ENCODE measurements at regions not wholly inside any gene's neighbourhood (a gene's known extent, or its start where the extent isn't known, plus 50 kb on each side); places are given as distances from the start of the nearest gene placed in this dataset.

- Histone ChIP-seq H3K4me1 (peaks cover 28% of the 10 kb centered on the region), H3K4me3 (no peak overlapping the region), H3K9me3 (no peaks in the 10 kb centered on the region), H3K27me3 (ENCODE audit: insufficient read depth in 3 of 3, low read length in 2 of 3) (no peaks in the 10 kb centered on the region), H3K36me3 (ENCODE audit: insufficient read depth in 1 of 2, low read depth in 1 of 2) (no peaks in the 10 kb centered on the region), H3K27ac (peak overlapping the region; percentile 81)
- WGBS, 3 donors = 26 to 49% (median 30%) methylated on average over 9 of the region's 9 CpGs
- ATAC-seq (peak; percentile 95 to 98 (median 96)), DNase-seq (peak; percentile 73 to 90)
- intact Hi-C loops (cut with DNase I) = loop anchor here in 1 of 2 donors (2.0 kb wide), 1 partner anchor 94 kb away; no protein-coding TSS in a partner anchor
- TF ChIP-seq, protein P1, sequence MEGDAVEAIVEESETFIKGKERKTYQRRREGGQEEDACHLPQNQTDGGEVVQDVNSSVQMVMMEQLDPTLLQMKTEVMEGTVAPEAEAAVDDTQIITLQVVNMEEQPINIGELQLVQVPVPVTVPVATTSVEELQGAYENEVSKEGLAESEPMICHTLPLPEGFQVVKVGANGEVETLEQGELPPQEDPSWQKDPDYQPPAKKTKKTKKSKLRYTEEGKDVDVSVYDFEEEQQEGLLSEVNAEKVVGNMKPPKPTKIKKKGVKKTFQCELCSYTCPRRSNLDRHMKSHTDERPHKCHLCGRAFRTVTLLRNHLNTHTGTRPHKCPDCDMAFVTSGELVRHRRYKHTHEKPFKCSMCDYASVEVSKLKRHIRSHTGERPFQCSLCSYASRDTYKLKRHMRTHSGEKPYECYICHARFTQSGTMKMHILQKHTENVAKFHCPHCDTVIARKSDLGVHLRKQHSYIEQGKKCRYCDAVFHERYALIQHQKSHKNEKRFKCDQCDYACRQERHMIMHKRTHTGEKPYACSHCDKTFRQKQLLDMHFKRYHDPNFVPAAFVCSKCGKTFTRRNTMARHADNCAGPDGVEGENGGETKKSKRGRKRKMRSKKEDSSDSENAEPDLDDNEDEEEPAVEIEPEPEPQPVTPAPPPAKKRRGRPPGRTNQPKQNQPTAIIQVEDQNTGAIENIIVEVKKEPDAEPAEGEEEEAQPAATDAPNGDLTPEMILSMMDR (IDR thresholded peaks at IDR 0.05) = no peak
Measured at GRCh38 chr17:65463242-65463641, 98.2 kb downstream of the AXIN2 start.

- no peak for DNase-seq
- H3K9me3 ChIP-seq = no peaks in the 10 kb centered on the region
- H3K27ac ChIP-seq = peak overlapping the region; percentile 23
- H3K27me3 ChIP-seq (ENCODE audit: insufficient read depth in 3 of 3, low read length in 2 of 3) = no peaks in the 10 kb centered on the region
- no peak for ATAC-seq
- intact Hi-C loops (cut with DNase I) = loop anchor here in 1 of 2 donors (10.0 kb wide), 2 partner anchors 295 to 335 kb away; no protein-coding TSS in a partner anchor
- no peaks in the 10 kb centered on the region for H3K36me3 ChIP-seq (ENCODE audit: insufficient read depth in 1 of 2, low read depth in 1 of 2)
- peaks cover 49% of the 10 kb centered on the region for H3K4me1 ChIP-seq
- TF ChIP-seq, protein P1 (IDR thresholded peaks at IDR 0.05) = no peak
- no peak overlapping the region for H3K4me3 ChIP-seq
- 56 to 63% (median 62%) methylated on average over 15 of the region's 15 CpGs for WGBS, 3 donors
Measured at GRCh38 chr17:65459677-65460347, 101.6 kb downstream of the AXIN2 start.

GRCh38 chr17:65457635-65458257 is 103.7 kb downstream of the AXIN2 start:
- H3K36me3 ChIP-seq (ENCODE audit: insufficient read depth in 1 of 2, low read depth in 1 of 2) = no peaks in the 10 kb centered on the region
- TF ChIP-seq, protein P1 (IDR thresholded peaks at IDR 0.05) = no peak
- no peak for ATAC-seq
- no peak overlapping the region for H3K4me3 ChIP-seq
- H3K9me3 ChIP-seq = no peaks in the 10 kb centered on the region
- no peak overlapping the region for H3K27ac ChIP-seq
- peaks cover 32% of the 10 kb centered on the region for H3K4me1 ChIP-seq
- 82 to 85% (median 85%) methylated on average over 11 of the region's 11 CpGs for WGBS, 3 donors
- DNase-seq = no peak
- H3K27me3 ChIP-seq (ENCODE audit: insufficient read depth in 3 of 3, low read length in 2 of 3) = no peaks in the 10 kb centered on the region
- intact Hi-C loops (cut with DNase I) = loop anchor here (2.0 to 10.0 kb wide), 3 partner anchors 101 to 337 kb away; no protein-coding TSS in a partner anchor

DNA sequence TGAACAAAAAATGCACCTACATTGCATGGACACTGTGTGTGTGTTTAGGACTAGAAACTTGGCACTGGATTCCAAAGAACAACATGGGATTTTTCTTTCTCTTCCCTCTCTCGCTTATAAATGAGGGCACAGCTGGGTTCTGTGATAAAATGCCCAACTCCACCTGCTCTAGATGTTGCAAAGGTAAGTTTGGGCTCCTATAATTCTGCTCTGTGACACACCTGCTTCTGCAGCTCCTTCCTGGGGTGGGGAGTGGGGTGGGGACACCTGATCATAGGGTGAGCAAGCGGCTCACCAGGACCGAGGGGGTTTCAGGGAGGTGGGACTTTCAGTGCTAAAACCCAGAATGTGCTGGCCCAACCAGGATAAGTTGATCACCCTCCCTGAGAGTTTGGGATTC is 104.3 kb downstream of the AXIN2 start:
- TF ChIP-seq, protein P1 (IDR thresholded peaks at IDR 0.05) = no peak
- H3K36me3 ChIP-seq (ENCODE audit: insufficient read depth in 1 of 2, low read depth in 1 of 2) = no peaks in the 10 kb centered on the region
- no peak for ATAC-seq
- intact Hi-C loops (cut with DNase I) = loop anchor here (2.0 to 10.0 kb wide), 3 partner anchors 102 to 338 kb away; no protein-coding TSS in a partner anchor
- no peaks in the 10 kb centered on the region for H3K27me3 ChIP-seq (ENCODE audit: insufficient read depth in 3 of 3, low read length in 2 of 3)
- peaks cover 30% of the 10 kb centered on the region for H3K4me1 ChIP-seq
- WGBS, 3 donors = 68 to 79% (median 71%) methylated on average over 3 of the region's 3 CpGs
- no peak for DNase-seq
- H3K27ac ChIP-seq = no peak overlapping the region
- H3K4me3 ChIP-seq = peak overlapping the region; percentile 31
- no peaks in the 10 kb centered on the region for H3K9me3 ChIP-seq
